Lung (tissue), 11 donors: ENCODE measurements at regions not wholly inside any gene's neighbourhood (a gene's known extent, or its start where the extent isn't known, plus 50 kb on each side); places are given as distances from the start of the nearest gene placed in this dataset.

Experiments
- ATAC-seq: fragments of 200-7000 bp; cut with Tn5 transposase; one replicate; pipeline ENCODE4 v1.9.1; 2020; ENCODE audit warnings: moderate number of reproducible peaks; ENCODE audit not compliant: insufficient read depth, low FRiP score
- DNase-seq, 3 donors: peaks; one replicate each; pipeline ENCODE4 v3.0.0-alpha.2; 2013 to 2017
- H3K27ac ChIP-seq, 2 donors: one replicate each; pipeline ENCODE4 v1.5.1; 2013; ENCODE audit warnings: mild to moderate bottlenecking in 2 of 2, moderate library complexity in 2 of 2, control low read depth in 1 of 2, inconsistent platforms in 1 of 2, low read depth in 1 of 2, low read length in 1 of 2
- H3K27me3 ChIP-seq, 3 donors: one replicate each; pipeline ENCODE4 v1.5.1; 2013; ENCODE audit warnings: low read length in 2 of 3; ENCODE audit not compliant: control insufficient read depth in 3 of 3, insufficient read depth in 3 of 3
- H3K36me3 ChIP-seq, 4 donors: one replicate each; pipeline ENCODE4 v1.5.1; 2013; ENCODE audit warnings: low read length in 4 of 4, mild to moderate bottlenecking in 1 of 4, moderate library complexity in 1 of 4; ENCODE audit not compliant: control insufficient read depth in 4 of 4, insufficient read depth in 4 of 4
- H3K4me1 ChIP-seq, 5 donors: one replicate each; pipeline ENCODE4 v1.5.1; 2013; ENCODE audit warnings: low read length in 5 of 5, mild to moderate bottlenecking in 2 of 5, moderate library complexity in 1 of 5; ENCODE audit not compliant: control insufficient read depth in 5 of 5, insufficient read depth in 5 of 5
- H3K4me3 ChIP-seq: one replicate; pipeline ENCODE4 v1.5.1; 2013; ENCODE audit warnings: mild to moderate bottlenecking, control low read depth, moderate library complexity
- H3K9ac ChIP-seq, 2 donors: one replicate each; pipeline ENCODE4 v1.5.1; 2013; ENCODE audit warnings: low read length in 2 of 2, control low read depth in 1 of 2; ENCODE audit not compliant: insufficient read depth in 1 of 2
- H3K9me3 ChIP-seq, 4 donors: one replicate each; pipeline ENCODE4 v1.5.1; 2013; ENCODE audit warnings: low read length in 3 of 4, mild to moderate bottlenecking in 1 of 4, moderate library complexity in 1 of 4; ENCODE audit not compliant: control insufficient read depth in 4 of 4, insufficient read depth in 3 of 4
- CTCF ChIP-seq: IDR thresholded peaks from 2 replicates; pipeline ENCODE4 v1.5.1; 2012; ENCODE audit warnings: mild to moderate bottlenecking; ENCODE audit errors: control extremely low read depth, extremely low read depth
- WGBS, 2 donors: extraction: QIAGEN DNeasy Blood & Tissue Kit; methylation state at CpG; one replicate each; pipeline ENCODE4 v1.1.7; 2013; 5-methylcytosine and 5-hydroxymethylcytosine counted together
- donor health status: control.
- donor health status: control.
- donor health status: Bipolar disorder and iron deficiency.
- donor health status: healthy.
- donor health status: DM: yes; HTN: yes; CAD: no.

- H3K4me1 ChIP-seq, result peaks cover 0 to 5% (median 0%) of the 10 kb centered on the region in 5 donors
- no peaks in the 10 kb centered on the region for H3K9me3 ChIP-seq
- no peak for TF ChIP-seq CTCF
- no peaks in the 10 kb centered on the region for H3K36me3 ChIP-seq
- H3K4me3 ChIP-seq, result no peak overlapping the region
- no peak overlapping the region for H3K9ac ChIP-seq
- no peak for DNase-seq
- H3K27me3 ChIP-seq, result no peaks in the 10 kb centered on the region
- whole genome bisulfite sequencing, 2 donors, result 87 to 93% methylated on average over 1 of the region's 1 CpG
- ATAC-seq, result no peak
- H3K27ac ChIP-seq, result no peak overlapping the region
Observed at GRCh38 chr3:24857945-24858344, 363.3 kb upstream of the THRB start.

- no peaks in the 10 kb centered on the region for H3K9me3 ChIP-seq
- ATAC-seq (no peak), DNase-seq (peak in 1 of 3 donors; percentile 11)
- H3K36me3 ChIP-seq, result no peaks in the 10 kb centered on the region
- H3K27me3 ChIP-seq, result no peaks in the 10 kb centered on the region
- H3K4me3 ChIP-seq, result no peak overlapping the region
- TF ChIP-seq CTCF, result no peak
- no peak overlapping the region for H3K27ac ChIP-seq
- peaks cover 0 to 5% (median 0%) of the 10 kb centered on the region in 5 donors for H3K4me1 ChIP-seq
- no peak overlapping the region for H3K9ac ChIP-seq
- 80 to 83% methylated on average over 5 of the region's 5 CpGs for WGBS, 2 donors
Observed at GRCh38 chr3:24863215-24863614, 368.6 kb upstream of the THRB start.

GRCh38 chr3:24867783-24868182 lies 373.1 kb upstream of the THRB start:
- H3K36me3 ChIP-seq, result no peaks in the 10 kb centered on the region
- no peaks in the 10 kb centered on the region for H3K9me3 ChIP-seq
- no peak overlapping the region for H3K9ac ChIP-seq
- peaks cover 0 to 5% (median 0%) of the 10 kb centered on the region in 5 donors for H3K4me1 ChIP-seq
- no peaks in the 10 kb centered on the region for H3K27me3 ChIP-seq
- H3K4me3 ChIP-seq, result no peak overlapping the region
- TF ChIP-seq CTCF, result no peak
- WGBS, 2 donors, result 81 to 92% methylated on average over 4 of the region's 4 CpGs
- ATAC-seq (no peak), DNase-seq (no peak)
- H3K27ac ChIP-seq, result no peak overlapping the region

- ATAC-seq (no peak), DNase-seq (no peak)
- Histone ChIP-seq H3K4me1 (no peaks in the 10 kb centered on the region), H3K4me3 (no peak overlapping the region), H3K9me3 (no peaks in the 10 kb centered on the region), H3K27ac (no peak overlapping the region), H3K36me3 (no peaks in the 10 kb centered on the region), H3K9ac (no peak overlapping the region), H3K27me3 (no peaks in the 10 kb centered on the region)
- no peak for TF ChIP-seq CTCF
- 63 to 81% methylated on average over 2 of the region's 2 CpGs for WGBS, 2 donors
Observed at GRCh38 chr3:24881239-24881638, 386.6 kb upstream of the THRB start.
